ENCODE measurements at regions not wholly inside any gene's neighbourhood (a gene's known extent, or its start where the extent isn't known, plus 50 kb on each side); places are given as distances from the start of the nearest gene placed in this dataset.

DNA sequence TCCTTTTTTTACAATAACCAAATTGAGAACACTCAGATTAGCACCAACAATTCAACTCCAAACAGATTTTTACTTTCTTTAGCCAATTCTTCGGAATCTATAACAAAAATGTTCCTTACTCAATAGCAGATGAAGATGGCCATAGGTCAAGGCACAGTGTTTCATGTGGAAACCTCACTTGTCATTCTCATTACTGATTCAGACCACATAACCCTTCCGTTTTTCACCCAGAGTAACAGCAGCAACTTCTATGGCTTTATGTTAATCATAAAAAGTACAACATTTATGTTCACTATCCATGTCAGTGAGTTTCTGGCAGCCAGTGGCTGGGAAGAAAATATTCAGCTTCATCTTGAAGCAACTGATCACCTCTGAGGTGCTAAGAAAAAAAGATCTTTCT is 358.3 kb upstream of the TECRL start:
- intact Hi-C loops (cut with micrococcal nuclease; ENCODE audit: unreplicated experiment) = no loop called here
- ATAC-seq = no peak
- Histone ChIP-seq H3K4me3 (replicated peaks in 1 of 3; ENCODE audit: insufficient read depth in 1 of 3, low read depth in 2 of 3, low read length in 3 of 3) (no peak overlapping the region), H3K36me3 (replicated peaks in 1 of 2; ENCODE audit: control insufficient read depth in 1 of 2, insufficient read depth in 2 of 2, low read length in 2 of 2) (no peaks in the 10 kb centered on the region), H3K9ac (ENCODE audit: insufficient read depth, low read depth, low read length) (no peak overlapping the region), H3K9me3 (ENCODE audit: low read length) (no peaks in the 10 kb centered on the region), H3K79me2 (ENCODE audit: insufficient read depth, low read length) (no peaks in the 10 kb centered on the region), H2AFZ (ENCODE audit: low read length) (no peak overlapping the region), H3K27me3 (ENCODE audit: control insufficient read depth in 1 of 2, insufficient read depth in 2 of 2, low read length in 2 of 2) (no peaks in the 10 kb centered on the region), H3K4me2 (ENCODE audit: low read depth, low read length) (no peak overlapping the region), H4K20me1 (ENCODE audit: insufficient read depth, low read length) (no peaks in the 10 kb centered on the region), H3K27ac (ENCODE audit: extremely low read length, insufficient read depth, low read length) (no peak overlapping the region), H3K4me1 (ENCODE audit: insufficient read depth, low read length) (no peaks in the 10 kb centered on the region)
- no TSS peak for BruUV-seq (replicated peaks)
- CTCF ChIA-PET (ENCODE audit: low intra/inter-chr PET ratio, low total read pairs) = no interaction called here
- in situ Hi-C loops (cut with HindIII; ENCODE audit: extremely low pct_ligation_motif_present, low pct_unique_long_range_greater_than_20kb) = no loop called here
- no peak for FAIRE-seq
- TF ChIP-seq FOXK1 (CRISPR knock-in tag; IDR thresholded peaks at IDR 0.05; ENCODE audit: borderline replicate concordance, low read depth) (no peak), FOXP1 (IDR thresholded peaks at IDR 0.05) (no peak), FOXP1 (CRISPR knock-in tag; IDR thresholded peaks at IDR 0.05) (no peak), MAFF (IDR thresholded peaks at IDR 0.05; ENCODE audit: low read depth, low read length) (no peak), ZNF264 (CRISPR knock-in tag; IDR thresholded peaks at IDR 0.05) (no peak), EHMT2 (IDR thresholded peaks at IDR 0.05; ENCODE audit: borderline replicate concordance, low read depth, low read length) (no peak), MED13 (CRISPR knock-in tag; IDR thresholded peaks at IDR 0.05) (no peak), ZNF562 (CRISPR knock-in tag; IDR thresholded peaks at IDR 0.05; ENCODE audit: borderline replicate concordance) (no peak), TBL1XR1 (IDR thresholded peaks at IDR 0.05; ENCODE audit: borderline replicate concordance, low read length, partially characterized antibody) (no peak), TP53 (CRISPR knock-in tag; conservative IDR thresholded peaks at IDR 0.05) (no peak), IRX3 (CRISPR knock-in tag; IDR thresholded peaks at IDR 0.05; ENCODE audit: borderline replicate concordance, low read depth) (no peak), ZBTB21 (CRISPR knock-in tag; IDR thresholded peaks at IDR 0.05) (no peak), ERF (CRISPR knock-in tag; IDR thresholded peaks at IDR 0.05) (no peak), NFIB (CRISPR knock-in tag; IDR thresholded peaks at IDR 0.05; ENCODE audit: borderline replicate concordance) (no peak)
- TF ChIP-seq, protein P1, sequence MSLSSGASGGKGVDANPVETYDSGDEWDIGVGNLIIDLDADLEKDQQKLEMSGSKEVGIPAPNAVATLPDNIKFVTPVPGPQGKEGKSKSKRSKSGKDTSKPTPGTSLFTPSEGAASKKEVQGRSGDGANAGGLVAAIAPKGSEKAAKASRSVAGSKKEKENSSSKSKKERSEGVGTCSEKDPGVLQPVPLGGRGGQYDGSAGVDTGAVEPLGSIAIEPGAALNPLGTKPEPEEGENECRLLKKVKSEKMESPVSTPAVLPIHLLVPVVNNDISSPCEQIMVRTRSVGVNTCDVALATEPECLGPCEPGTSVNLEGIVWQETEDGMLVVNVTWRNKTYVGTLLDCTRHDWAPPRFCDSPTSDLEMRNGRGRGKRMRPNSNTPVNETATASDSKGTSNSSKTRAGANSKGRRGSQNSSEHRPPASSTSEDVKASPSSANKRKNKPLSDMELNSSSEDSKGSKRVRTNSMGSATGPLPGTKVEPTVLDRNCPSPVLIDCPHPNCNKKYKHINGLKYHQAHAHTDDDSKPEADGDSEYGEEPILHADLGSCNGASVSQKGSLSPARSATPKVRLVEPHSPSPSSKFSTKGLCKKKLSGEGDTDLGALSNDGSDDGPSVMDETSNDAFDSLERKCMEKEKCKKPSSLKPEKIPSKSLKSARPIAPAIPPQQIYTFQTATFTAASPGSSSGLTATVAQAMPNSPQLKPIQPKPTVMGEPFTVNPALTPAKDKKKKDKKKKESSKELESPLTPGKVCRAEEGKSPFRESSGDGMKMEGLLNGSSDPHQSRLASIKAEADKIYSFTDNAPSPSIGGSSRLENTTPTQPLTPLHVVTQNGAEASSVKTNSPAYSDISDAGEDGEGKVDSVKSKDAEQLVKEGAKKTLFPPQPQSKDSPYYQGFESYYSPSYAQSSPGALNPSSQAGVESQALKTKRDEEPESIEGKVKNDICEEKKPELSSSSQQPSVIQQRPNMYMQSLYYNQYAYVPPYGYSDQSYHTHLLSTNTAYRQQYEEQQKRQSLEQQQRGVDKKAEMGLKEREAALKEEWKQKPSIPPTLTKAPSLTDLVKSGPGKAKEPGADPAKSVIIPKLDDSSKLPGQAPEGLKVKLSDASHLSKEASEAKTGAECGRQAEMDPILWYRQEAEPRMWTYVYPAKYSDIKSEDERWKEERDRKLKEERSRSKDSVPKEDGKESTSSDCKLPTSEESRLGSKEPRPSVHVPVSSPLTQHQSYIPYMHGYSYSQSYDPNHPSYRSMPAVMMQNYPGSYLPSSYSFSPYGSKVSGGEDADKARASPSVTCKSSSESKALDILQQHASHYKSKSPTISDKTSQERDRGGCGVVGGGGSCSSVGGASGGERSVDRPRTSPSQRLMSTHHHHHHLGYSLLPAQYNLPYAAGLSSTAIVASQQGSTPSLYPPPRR (CRISPR knock-in tag; IDR thresholded peaks at IDR 0.05; ENCODE audit: borderline replicate concordance) = no peak
- TF ChIP-seq, protein P2, sequence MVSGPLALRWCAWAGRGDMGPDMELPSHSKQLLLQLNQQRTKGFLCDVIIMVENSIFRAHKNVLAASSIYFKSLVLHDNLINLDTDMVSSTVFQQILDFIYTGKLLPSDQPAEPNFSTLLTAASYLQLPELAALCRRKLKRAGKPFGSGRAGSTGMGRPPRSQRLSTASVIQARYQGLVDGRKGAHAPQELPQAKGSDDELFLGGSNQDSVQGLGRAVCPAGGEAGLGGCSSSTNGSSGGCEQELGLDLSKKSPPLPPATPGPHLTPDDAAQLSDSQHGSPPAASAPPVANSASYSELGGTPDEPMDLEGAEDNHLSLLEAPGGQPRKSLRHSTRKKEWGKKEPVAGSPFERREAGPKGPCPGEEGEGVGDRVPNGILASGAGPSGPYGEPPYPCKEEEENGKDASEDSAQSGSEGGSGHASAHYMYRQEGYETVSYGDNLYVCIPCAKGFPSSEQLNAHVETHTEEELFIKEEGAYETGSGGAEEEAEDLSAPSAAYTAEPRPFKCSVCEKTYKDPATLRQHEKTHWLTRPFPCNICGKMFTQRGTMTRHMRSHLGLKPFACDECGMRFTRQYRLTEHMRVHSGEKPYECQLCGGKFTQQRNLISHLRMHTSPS (CRISPR knock-in tag; IDR thresholded peaks at IDR 0.05; ENCODE audit: low read depth) = no peak
- 0% methylated on average over 2 of the region's 2 CpGs for WGBS (ENCODE audit: low lambda C conversion rate)
- no peak for DNase-seq (ENCODE audit: low spot score)
- POLR2A ChIA-PET = no interaction called here

Data from HepG2 (cell line).